Body of pancreas (tissue), 4 donors: ENCODE measurements at regions not wholly inside any gene's neighbourhood (a gene's known extent, or its start where the extent isn't known, plus 50 kb on each side); places are given as distances from the start of the nearest gene placed in this dataset.

Source experiments
- POLR2A ChIP-seq, 3 donors: fragments of 450-650 bp; IDR thresholded peaks; one replicate each; pipeline ENCODE4 v1.6.1; 2016; ENCODE audit warnings: antibody characterized with exemption in 3 of 3, mild to moderate bottlenecking in 2 of 3
- TF ChIP-seq, protein P1 (sequence below), 7 experiments: fragments of 450-650 bp in 4 of 7; fragments of 200-600 bp in 3 of 7; sonication (generic) in 3 of 7; IDR thresholded peaks; one replicate each; pipeline ENCODE4 v1.5.1; 2016 to 2019; ENCODE audit warnings: antibody characterized with exemption in 7 of 7

DNA sequence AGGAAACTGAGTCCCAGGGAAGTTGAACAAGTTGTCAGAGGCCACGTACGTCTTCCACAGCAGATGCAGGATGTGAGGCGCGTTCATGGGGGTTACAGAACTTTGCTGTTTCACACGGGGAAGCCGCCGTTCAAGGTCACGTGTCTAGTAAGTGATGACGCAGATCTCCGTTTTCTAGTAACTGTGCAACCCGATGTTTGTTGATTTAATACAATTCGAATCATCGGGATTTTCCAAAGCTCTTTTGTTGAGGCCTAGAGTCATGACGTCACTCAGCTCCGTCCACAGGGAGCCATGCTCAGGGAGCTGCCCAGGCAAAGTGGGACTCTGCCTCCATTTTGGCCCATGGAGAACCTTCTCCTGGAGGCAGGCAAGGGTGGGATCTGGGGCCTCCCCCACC lies 1121.8 kb downstream of the TBC1D22A start:
- no peak for TF ChIP-seq POLR2A (IDR thresholded peaks at IDR 0.05)
- TF ChIP-seq, protein P1, sequence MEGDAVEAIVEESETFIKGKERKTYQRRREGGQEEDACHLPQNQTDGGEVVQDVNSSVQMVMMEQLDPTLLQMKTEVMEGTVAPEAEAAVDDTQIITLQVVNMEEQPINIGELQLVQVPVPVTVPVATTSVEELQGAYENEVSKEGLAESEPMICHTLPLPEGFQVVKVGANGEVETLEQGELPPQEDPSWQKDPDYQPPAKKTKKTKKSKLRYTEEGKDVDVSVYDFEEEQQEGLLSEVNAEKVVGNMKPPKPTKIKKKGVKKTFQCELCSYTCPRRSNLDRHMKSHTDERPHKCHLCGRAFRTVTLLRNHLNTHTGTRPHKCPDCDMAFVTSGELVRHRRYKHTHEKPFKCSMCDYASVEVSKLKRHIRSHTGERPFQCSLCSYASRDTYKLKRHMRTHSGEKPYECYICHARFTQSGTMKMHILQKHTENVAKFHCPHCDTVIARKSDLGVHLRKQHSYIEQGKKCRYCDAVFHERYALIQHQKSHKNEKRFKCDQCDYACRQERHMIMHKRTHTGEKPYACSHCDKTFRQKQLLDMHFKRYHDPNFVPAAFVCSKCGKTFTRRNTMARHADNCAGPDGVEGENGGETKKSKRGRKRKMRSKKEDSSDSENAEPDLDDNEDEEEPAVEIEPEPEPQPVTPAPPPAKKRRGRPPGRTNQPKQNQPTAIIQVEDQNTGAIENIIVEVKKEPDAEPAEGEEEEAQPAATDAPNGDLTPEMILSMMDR (IDR thresholded peaks at IDR 0.05): no peak
